ENCODE measurements at regions not wholly inside any gene's neighbourhood (a gene's known extent, or its start where the extent isn't known, plus 50 kb on each side); places are given as distances from the start of the nearest gene placed in this dataset.

DNA sequence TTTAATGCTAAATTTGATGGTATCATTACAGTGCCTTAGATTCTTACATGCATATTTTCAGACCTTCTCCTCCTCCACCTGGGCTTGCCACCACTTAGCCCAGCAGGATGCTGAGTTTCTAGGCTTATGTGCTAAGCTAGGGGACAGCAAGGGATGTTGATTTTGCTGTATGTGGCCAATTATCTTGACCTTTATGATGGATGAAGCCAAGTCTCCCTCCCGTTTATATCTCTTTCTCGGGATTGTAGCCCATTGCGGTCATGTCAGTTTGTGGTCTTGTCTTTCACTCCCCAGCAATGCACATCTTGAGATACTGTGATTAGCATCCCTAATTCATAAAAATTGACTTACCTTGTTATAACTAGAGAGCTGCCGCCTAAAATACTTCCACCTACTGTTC, 278.7 kb upstream of the SOX2 start:
- Histone ChIP-seq H3K4me1 (ENCODE audit: control insufficient read depth in 2 of 2, insufficient read depth in 1 of 2, low read depth in 1 of 2, low read length in 2 of 2) (peaks cover 0 to 12% of the 10 kb centered on the region in 2 donors), H2BK120ac (ENCODE audit: low read depth, low read length) (no peak overlapping the region), H3K27ac (replicated peaks; ENCODE audit: low read length) (no peak overlapping the region), H3K14ac (ENCODE audit: low read length) (no peak overlapping the region), H3K79me1 (ENCODE audit: low read depth, low read length) (no peaks in the 10 kb centered on the region), H3K9ac (ENCODE audit: low read depth, low read length, poor library complexity) (no peak overlapping the region), H2AFZ (ENCODE audit: low read length) (no peak overlapping the region), H3K4me2 (ENCODE audit: insufficient read depth, low read length, poor library complexity, severe bottlenecking) (no peak overlapping the region), H3K23ac (ENCODE audit: low read depth, low read length, poor library complexity) (no peak overlapping the region), H2AK5ac (ENCODE audit: low read depth, low read length) (no peak overlapping the region), H3K27me3 (ENCODE audit: control insufficient read depth in 3 of 3, insufficient read depth in 3 of 3, low read depth in 1 of 3, low read length in 3 of 3) (no peaks in the 10 kb centered on the region), H3K4ac (ENCODE audit: low read length) (no peak overlapping the region), H4K91ac (ENCODE audit: low read depth, low read length, poor library complexity) (no peak overlapping the region), H4K8ac (ENCODE audit: low read depth, low read length) (no peak overlapping the region), H2BK12ac (ENCODE audit: low read length) (no peak overlapping the region), H3K4me3 (ENCODE audit: low read length in 2 of 2) (no peak overlapping the region), H3K18ac (ENCODE audit: low read length) (no peak overlapping the region), H3K9me3 (replicated peaks in 1 of 2; ENCODE audit: control insufficient read depth in 2 of 2, insufficient read depth in 1 of 2, low read depth in 1 of 2, low read length in 2 of 2) (peaks cover 0 to 7% of the 10 kb centered on the region in 2 donors), H3K36me3 (replicated peaks in 1 of 2; ENCODE audit: control insufficient read depth in 2 of 2, insufficient read depth in 2 of 2, low read length in 2 of 2) (no peaks in the 10 kb centered on the region), H2BK15ac (ENCODE audit: low read length) (no peak overlapping the region), H2BK5ac (ENCODE audit: low read length) (no peak overlapping the region)
- DNase-seq (ENCODE audit: low spot score) = no peak
- no CpG with 5 or more reads among the region's 4 CpGs for WGBS, 2 donors (ENCODE audit: extremely low coverage in 2 of 2, insufficient read length in 2 of 2, insufficient replicate concordance in 1 of 2)

DNA sequence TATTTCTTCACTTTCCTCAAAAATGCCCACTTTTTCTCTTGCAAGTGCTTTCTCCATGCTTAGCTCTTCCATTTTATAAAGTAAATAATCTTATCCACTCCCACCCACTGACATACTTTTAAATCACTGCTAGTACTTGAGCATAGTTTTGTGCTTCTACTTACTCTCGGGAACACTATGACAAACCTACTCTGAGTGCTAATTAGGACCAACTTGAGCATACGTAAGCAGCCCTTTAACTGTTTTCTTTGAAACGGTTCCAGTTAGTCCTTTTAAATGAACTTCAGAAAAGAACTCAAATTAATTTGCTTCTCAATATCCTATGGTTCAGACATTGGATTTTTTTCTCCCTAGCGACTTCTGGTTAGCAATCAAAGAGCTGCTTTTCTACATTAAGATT, 280.0 kb upstream of the SOX2 start:
- Histone ChIP-seq H3K9me3 (replicated peaks in 1 of 2; ENCODE audit: control insufficient read depth in 2 of 2, insufficient read depth in 1 of 2, low read depth in 1 of 2, low read length in 2 of 2) (peaks cover 0 to 7% of the 10 kb centered on the region in 2 donors), H3K23ac (ENCODE audit: low read depth, low read length, poor library complexity) (no peak overlapping the region), H2AFZ (ENCODE audit: low read length) (no peak overlapping the region), H3K36me3 (replicated peaks in 1 of 2; ENCODE audit: control insufficient read depth in 2 of 2, insufficient read depth in 2 of 2, low read length in 2 of 2) (no peaks in the 10 kb centered on the region), H3K9ac (ENCODE audit: low read depth, low read length, poor library complexity) (no peak overlapping the region), H2BK120ac (ENCODE audit: low read depth, low read length) (no peak overlapping the region), H3K4me1 (ENCODE audit: control insufficient read depth in 2 of 2, insufficient read depth in 1 of 2, low read depth in 1 of 2, low read length in 2 of 2) (peaks cover 0 to 13% of the 10 kb centered on the region in 2 donors), H3K4ac (ENCODE audit: low read length) (no peak overlapping the region), H2BK12ac (ENCODE audit: low read length) (no peak overlapping the region), H3K27ac (replicated peaks; ENCODE audit: low read length) (no peak overlapping the region), H3K4me2 (ENCODE audit: insufficient read depth, low read length, poor library complexity, severe bottlenecking) (no peak overlapping the region), H3K79me1 (ENCODE audit: low read depth, low read length) (no peaks in the 10 kb centered on the region), H2AK5ac (ENCODE audit: low read depth, low read length) (no peak overlapping the region), H2BK5ac (ENCODE audit: low read length) (no peak overlapping the region), H3K27me3 (ENCODE audit: control insufficient read depth in 3 of 3, insufficient read depth in 3 of 3, low read depth in 1 of 3, low read length in 3 of 3) (no peaks in the 10 kb centered on the region), H3K4me3 (ENCODE audit: low read length in 2 of 2) (no peak overlapping the region), H4K8ac (ENCODE audit: low read depth, low read length) (no peak overlapping the region), H4K91ac (ENCODE audit: low read depth, low read length, poor library complexity) (no peak overlapping the region), H3K14ac (ENCODE audit: low read length) (no peak overlapping the region), H3K18ac (ENCODE audit: low read length) (no peak overlapping the region), H2BK15ac (ENCODE audit: low read length) (no peak overlapping the region)
- WGBS, 2 donors (ENCODE audit: extremely low coverage in 2 of 2, insufficient read length in 2 of 2, insufficient replicate concordance in 1 of 2) = no CpG with 5 or more reads among the region's 4 CpGs
- no peak for DNase-seq (ENCODE audit: low spot score)

DNA sequence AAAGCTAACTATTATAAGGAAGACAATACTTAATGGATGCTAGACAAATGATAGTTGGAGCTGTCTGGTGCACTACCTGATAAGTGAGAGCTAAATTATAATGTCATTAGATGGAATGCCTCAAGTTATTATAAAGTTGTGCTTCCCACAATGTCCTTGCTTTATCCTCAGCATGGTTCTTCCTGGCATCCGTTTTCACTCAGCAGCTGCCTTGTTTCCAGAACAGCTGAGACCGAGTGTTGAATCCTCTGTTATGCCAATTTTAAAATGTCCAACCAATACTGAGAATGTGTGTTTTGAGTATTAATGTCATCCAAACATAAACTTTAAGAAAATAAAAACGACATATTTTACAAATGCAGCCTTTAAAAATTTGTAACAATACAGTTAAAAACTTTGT, 286.7 kb upstream of the SOX2 start:
- Histone ChIP-seq H3K9ac (ENCODE audit: low read depth, low read length, poor library complexity) (no peak overlapping the region), H3K4me1 (ENCODE audit: control insufficient read depth in 2 of 2, insufficient read depth in 1 of 2, low read depth in 1 of 2, low read length in 2 of 2) (peaks cover 0 to 21% of the 10 kb centered on the region in 2 donors), H3K4me3 (ENCODE audit: low read length in 2 of 2) (no peak overlapping the region), H4K91ac (ENCODE audit: low read depth, low read length, poor library complexity) (no peak overlapping the region), H3K18ac (ENCODE audit: low read length) (no peak overlapping the region), H3K23ac (ENCODE audit: low read depth, low read length, poor library complexity) (no peak overlapping the region), H3K27ac (replicated peaks; ENCODE audit: low read length) (no peak overlapping the region), H3K27me3 (ENCODE audit: control insufficient read depth in 3 of 3, insufficient read depth in 3 of 3, low read depth in 1 of 3, low read length in 3 of 3) (no peaks in the 10 kb centered on the region), H2BK120ac (ENCODE audit: low read depth, low read length) (no peak overlapping the region), H2BK5ac (ENCODE audit: low read length) (no peak overlapping the region), H2AK5ac (ENCODE audit: low read depth, low read length) (no peak overlapping the region), H3K79me1 (ENCODE audit: low read depth, low read length) (no peaks in the 10 kb centered on the region), H3K36me3 (replicated peaks in 1 of 2; ENCODE audit: control insufficient read depth in 2 of 2, insufficient read depth in 2 of 2, low read length in 2 of 2) (no peaks in the 10 kb centered on the region), H2BK15ac (ENCODE audit: low read length) (no peak overlapping the region), H4K8ac (ENCODE audit: low read depth, low read length) (no peak overlapping the region), H3K4me2 (ENCODE audit: insufficient read depth, low read length, poor library complexity, severe bottlenecking) (no peak overlapping the region), H3K9me3 (replicated peaks in 1 of 2; ENCODE audit: control insufficient read depth in 2 of 2, insufficient read depth in 1 of 2, low read depth in 1 of 2, low read length in 2 of 2) (no peaks in the 10 kb centered on the region), H2BK12ac (ENCODE audit: low read length) (no peak overlapping the region), H2AFZ (ENCODE audit: low read length) (no peak overlapping the region), H3K14ac (ENCODE audit: low read length) (no peak overlapping the region), H3K4ac (ENCODE audit: low read length) (no peak overlapping the region)
- no peak for DNase-seq (ENCODE audit: low spot score)
- no CpG with 5 or more reads among the region's 3 CpGs for WGBS, 2 donors (ENCODE audit: extremely low coverage in 2 of 2, insufficient read length in 2 of 2, insufficient replicate concordance in 1 of 2)

DNA sequence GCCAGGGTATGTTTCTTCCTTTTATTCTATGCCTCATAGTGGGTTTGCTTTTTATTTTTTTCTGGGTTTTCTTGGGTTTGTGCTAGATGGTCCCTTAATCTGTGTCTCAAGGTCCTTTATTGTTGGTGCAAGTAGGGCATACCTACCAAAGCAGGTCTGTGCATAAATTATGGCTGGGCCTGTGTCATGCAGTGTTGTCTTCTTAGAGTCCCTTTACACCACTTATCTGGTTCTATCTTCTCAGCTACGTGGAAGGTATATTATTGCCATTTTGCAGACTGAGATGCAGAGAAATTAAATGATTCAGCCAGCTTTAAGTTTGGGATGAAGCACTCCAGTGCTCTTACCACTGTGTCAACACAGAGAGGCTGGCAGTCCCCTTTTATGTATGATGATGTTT, 293.5 kb upstream of the SOX2 start:
- Histone ChIP-seq H3K9me3 (replicated peaks in 1 of 2; ENCODE audit: control insufficient read depth in 2 of 2, insufficient read depth in 1 of 2, low read depth in 1 of 2, low read length in 2 of 2) (no peaks in the 10 kb centered on the region), H2AK5ac (ENCODE audit: low read depth, low read length) (no peak overlapping the region), H4K8ac (ENCODE audit: low read depth, low read length) (no peak overlapping the region), H3K4me2 (ENCODE audit: insufficient read depth, low read length, poor library complexity, severe bottlenecking) (no peak overlapping the region), H3K23ac (ENCODE audit: low read depth, low read length, poor library complexity) (no peak overlapping the region), H4K91ac (ENCODE audit: low read depth, low read length, poor library complexity) (no peak overlapping the region), H3K4me1 (ENCODE audit: control insufficient read depth in 2 of 2, insufficient read depth in 1 of 2, low read depth in 1 of 2, low read length in 2 of 2) (peaks cover 3 to 42% of the 10 kb centered on the region in 2 donors), H3K18ac (ENCODE audit: low read length) (no peak overlapping the region), H3K36me3 (replicated peaks in 1 of 2; ENCODE audit: control insufficient read depth in 2 of 2, insufficient read depth in 2 of 2, low read length in 2 of 2) (no peaks in the 10 kb centered on the region), H2BK120ac (ENCODE audit: low read depth, low read length) (no peak overlapping the region), H2BK12ac (ENCODE audit: low read length) (no peak overlapping the region), H2BK5ac (ENCODE audit: low read length) (no peak overlapping the region), H3K4me3 (ENCODE audit: low read length in 2 of 2) (no peak overlapping the region), H2AFZ (ENCODE audit: low read length) (peak overlapping the region; percentile 27), H3K14ac (ENCODE audit: low read length) (no peak overlapping the region), H2BK15ac (ENCODE audit: low read length) (no peak overlapping the region), H3K27ac (replicated peaks; ENCODE audit: low read length) (no peak overlapping the region), H3K9ac (ENCODE audit: low read depth, low read length, poor library complexity) (no peak overlapping the region), H3K27me3 (ENCODE audit: control insufficient read depth in 3 of 3, insufficient read depth in 3 of 3, low read depth in 1 of 3, low read length in 3 of 3) (no peaks in the 10 kb centered on the region), H3K79me1 (ENCODE audit: low read depth, low read length) (no peaks in the 10 kb centered on the region), H3K4ac (ENCODE audit: low read length) (no peak overlapping the region)
- no CpG with 5 or more reads among the region's 1 CpG for WGBS, 2 donors (ENCODE audit: extremely low coverage in 2 of 2, insufficient read length in 2 of 2, insufficient replicate concordance in 1 of 2)
- no peak for DNase-seq (ENCODE audit: low spot score)
